ENCODE measurements at regions not wholly inside any gene's neighbourhood (a gene's known extent, or its start where the extent isn't known, plus 50 kb on each side); places are given as distances from the start of the nearest gene placed in this dataset.

DNA sequence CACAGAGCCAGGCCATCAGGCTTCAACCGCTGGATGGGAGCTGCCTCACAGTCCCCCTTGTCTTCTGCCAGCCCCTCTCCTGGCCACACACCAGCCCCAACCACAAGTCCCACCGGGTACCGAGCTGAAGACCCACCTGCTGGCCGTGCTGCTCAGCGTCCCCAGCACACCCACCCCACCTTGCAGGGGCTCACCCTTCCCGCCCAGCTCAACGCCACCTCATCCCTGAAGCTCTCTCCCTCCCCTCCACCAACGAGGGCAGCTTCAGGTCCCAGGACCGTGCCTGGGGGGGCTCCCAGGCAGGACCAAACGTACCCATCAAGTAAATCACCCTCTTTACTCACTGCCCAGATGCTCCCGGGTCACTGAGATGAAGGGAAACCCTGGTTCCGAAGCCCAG lies 141.0 kb downstream of the CRYBB2 start:
- H3K4me3 ChIP-seq (ENCODE audit: low read length) = no peak overlapping the region
- peaks cover 28% of the 10 kb centered on the region for H3K36me3 ChIP-seq (ENCODE audit: control insufficient read depth, insufficient read depth, low read length)
- no peak for DNase-seq
- WGBS (ENCODE audit: insufficient coverage, low lambda C conversion rate) = no CpG with 5 or more reads among the region's 12 CpGs
- H3K27ac ChIP-seq (ENCODE audit: low read length) = no peak overlapping the region
- H3K27me3 ChIP-seq (ENCODE audit: control insufficient read depth, insufficient read depth, low read length) = no peaks in the 10 kb centered on the region
- H3K4me1 ChIP-seq (ENCODE audit: control insufficient read depth, insufficient read depth, low read length) = peaks cover 5% of the 10 kb centered on the region
- H3K9me3 ChIP-seq (ENCODE audit: control insufficient read depth, low read depth, low read length) = no peaks in the 10 kb centered on the region

DNA sequence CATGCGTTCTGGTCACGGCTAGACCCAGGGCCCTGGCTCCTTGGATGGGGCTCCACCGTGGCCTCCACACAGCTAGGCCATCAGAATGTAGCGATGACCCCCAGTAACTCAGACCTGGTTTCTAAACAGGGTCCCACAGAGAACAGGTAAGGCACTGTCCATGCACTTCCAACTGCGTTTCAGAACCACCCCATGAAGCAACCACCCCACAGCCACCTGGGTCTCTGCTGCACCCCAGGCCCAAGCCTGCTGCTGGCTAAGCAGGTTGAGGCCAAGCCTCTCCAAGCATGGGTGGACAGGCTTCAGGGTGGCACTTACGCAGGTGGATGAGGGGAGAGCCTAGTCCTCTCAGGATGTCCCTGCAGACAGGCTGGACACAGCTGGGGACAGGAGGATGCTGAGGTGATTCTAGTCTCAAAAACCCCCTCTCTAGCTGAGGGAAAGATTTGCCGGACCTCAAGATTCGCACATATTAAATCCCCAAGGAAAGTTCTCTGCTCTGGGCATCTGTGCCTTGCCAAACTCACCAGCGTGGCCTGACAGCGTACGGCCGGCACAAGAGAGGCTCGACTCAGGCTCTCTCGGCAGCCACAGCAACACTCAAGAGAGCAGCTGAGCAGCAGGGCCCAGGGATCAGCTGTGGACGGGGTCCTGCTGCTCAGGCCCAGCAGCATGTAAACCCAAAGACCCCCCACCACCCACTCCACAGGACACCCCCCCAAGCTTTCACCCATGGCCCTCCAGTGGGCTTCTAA lies 141.6 kb downstream of the CRYBB2 start:
- DNase-seq = no peak
- H3K9me3 ChIP-seq (ENCODE audit: control insufficient read depth, low read depth, low read length) = no peaks in the 10 kb centered on the region
- no CpG with 5 or more reads among the region's 15 CpGs for WGBS (ENCODE audit: insufficient coverage, low lambda C conversion rate)
- no peak overlapping the region for H3K4me3 ChIP-seq (ENCODE audit: low read length)
- H3K4me1 ChIP-seq (ENCODE audit: control insufficient read depth, insufficient read depth, low read length) = peaks cover 5% of the 10 kb centered on the region
- H3K27ac ChIP-seq (ENCODE audit: low read length) = no peak overlapping the region
- H3K27me3 ChIP-seq (ENCODE audit: control insufficient read depth, insufficient read depth, low read length) = no peaks in the 10 kb centered on the region
- H3K36me3 ChIP-seq (ENCODE audit: control insufficient read depth, insufficient read depth, low read length) = peaks cover 28% of the 10 kb centered on the region

GRCh38 chr22:25361899-25362214 lies 142.4 kb downstream of the CRYBB2 start:
- Histone ChIP-seq H3K27me3 (ENCODE audit: control insufficient read depth, insufficient read depth, low read length) (no peaks in the 10 kb centered on the region), H3K27ac (ENCODE audit: low read length) (no peak overlapping the region), H3K4me3 (ENCODE audit: low read length) (no peak overlapping the region), H3K4me1 (ENCODE audit: control insufficient read depth, insufficient read depth, low read length) (peaks cover 5% of the 10 kb centered on the region), H3K9me3 (ENCODE audit: control insufficient read depth, low read depth, low read length) (no peaks in the 10 kb centered on the region), H3K36me3 (ENCODE audit: control insufficient read depth, insufficient read depth, low read length) (peaks cover 23% of the 10 kb centered on the region)
- DNase-seq = no peak
- WGBS (ENCODE audit: insufficient coverage, low lambda C conversion rate) = no CpG with 5 or more reads among the region's 4 CpGs

- Histone ChIP-seq H3K27me3 (ENCODE audit: control insufficient read depth, insufficient read depth, low read length) (no peaks in the 10 kb centered on the region), H3K27ac (ENCODE audit: low read length) (no peak overlapping the region), H3K9me3 (ENCODE audit: control insufficient read depth, low read depth, low read length) (no peaks in the 10 kb centered on the region), H3K4me3 (ENCODE audit: low read length) (no peak overlapping the region), H3K36me3 (ENCODE audit: control insufficient read depth, insufficient read depth, low read length) (peaks cover 19% of the 10 kb centered on the region), H3K4me1 (ENCODE audit: control insufficient read depth, insufficient read depth, low read length) (peaks cover 5% of the 10 kb centered on the region)
- no CpG with 5 or more reads among the region's 17 CpGs for WGBS (ENCODE audit: insufficient coverage, low lambda C conversion rate)
- no peak for DNase-seq
Observed at GRCh38 chr22:25362215-25362882, 142.9 kb downstream of the CRYBB2 start.

DNA sequence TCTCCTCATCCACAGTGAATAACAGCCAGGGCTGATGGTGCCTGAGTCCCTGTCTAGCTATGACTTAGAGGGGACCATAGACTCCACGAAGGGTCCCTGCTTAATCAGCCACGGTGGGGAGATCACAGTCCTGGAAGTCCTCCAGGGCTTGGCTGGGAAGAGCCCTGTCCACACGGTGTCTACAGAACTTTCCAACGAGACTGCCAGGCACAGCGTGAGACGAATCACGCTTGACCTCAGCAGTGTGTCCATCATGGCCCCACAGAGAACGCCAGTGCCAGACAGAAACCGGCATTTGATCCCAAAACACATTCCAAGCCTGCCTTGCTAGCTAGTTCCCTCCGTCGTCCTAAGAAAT lies 143.4 kb downstream of the CRYBB2 start:
- no CpG with 5 or more reads among the region's 11 CpGs for WGBS (ENCODE audit: insufficient coverage, low lambda C conversion rate)
- Histone ChIP-seq H3K36me3 (ENCODE audit: control insufficient read depth, insufficient read depth, low read length) (peaks cover 19% of the 10 kb centered on the region), H3K27ac (ENCODE audit: low read length) (no peak overlapping the region), H3K27me3 (ENCODE audit: control insufficient read depth, insufficient read depth, low read length) (no peaks in the 10 kb centered on the region), H3K4me1 (ENCODE audit: control insufficient read depth, insufficient read depth, low read length) (peaks cover 5% of the 10 kb centered on the region), H3K4me3 (ENCODE audit: low read length) (no peak overlapping the region), H3K9me3 (ENCODE audit: control insufficient read depth, low read depth, low read length) (no peaks in the 10 kb centered on the region)
- no peak for DNase-seq

DNA sequence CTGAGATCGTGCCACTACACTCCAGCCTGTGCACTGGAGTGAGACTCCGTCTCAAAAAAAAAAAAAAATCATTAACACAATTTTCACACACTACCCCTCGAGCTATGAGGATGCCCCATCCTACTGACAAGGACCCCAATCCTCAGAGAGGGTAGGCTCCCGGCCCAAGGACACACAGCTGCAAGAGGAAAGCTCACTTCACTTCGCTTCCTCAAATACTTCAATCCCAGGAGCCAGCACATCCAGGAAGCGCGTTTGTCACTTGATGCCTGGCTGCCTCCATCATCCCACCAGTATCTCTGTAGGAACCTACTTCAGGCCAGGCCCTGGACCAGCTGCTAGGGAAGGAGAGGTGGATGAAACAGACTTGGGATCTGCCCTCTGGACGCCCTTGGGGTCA lies 144.0 kb downstream of the CRYBB2 start:
- Histone ChIP-seq H3K4me3 (ENCODE audit: low read length) (no peak overlapping the region), H3K27ac (ENCODE audit: low read length) (no peak overlapping the region), H3K9me3 (ENCODE audit: control insufficient read depth, low read depth, low read length) (no peaks in the 10 kb centered on the region), H3K4me1 (ENCODE audit: control insufficient read depth, insufficient read depth, low read length) (peaks cover 5% of the 10 kb centered on the region), H3K27me3 (ENCODE audit: control insufficient read depth, insufficient read depth, low read length) (no peaks in the 10 kb centered on the region), H3K36me3 (ENCODE audit: control insufficient read depth, insufficient read depth, low read length) (peaks cover 16% of the 10 kb centered on the region)
- DNase-seq = no peak
- no CpG with 5 or more reads among the region's 8 CpGs for WGBS (ENCODE audit: insufficient coverage, low lambda C conversion rate)

DNA sequence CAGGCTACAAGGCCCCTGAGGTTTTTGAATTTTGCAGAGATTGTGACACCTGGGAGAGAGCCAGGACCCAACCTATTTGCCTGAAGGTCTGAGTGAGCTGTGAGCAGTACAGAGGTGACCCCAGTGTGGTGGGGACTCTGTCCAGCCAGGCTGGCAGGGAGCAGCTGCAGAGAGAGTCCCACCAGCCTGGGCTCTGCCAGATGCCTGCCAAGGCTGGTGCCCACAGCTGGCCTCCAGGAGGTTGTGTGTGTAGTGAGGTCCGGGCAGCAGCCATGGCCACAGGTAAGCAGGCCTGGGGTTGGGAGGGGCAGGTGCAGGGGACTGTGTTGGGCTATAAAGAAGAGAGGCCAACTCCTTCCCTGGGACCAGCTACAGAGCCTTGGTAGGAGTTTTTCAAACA lies 144.8 kb downstream of the CRYBB2 start:
- WGBS (ENCODE audit: insufficient coverage, low lambda C conversion rate) = no CpG with 5 or more reads among the region's 1 CpG

DNA sequence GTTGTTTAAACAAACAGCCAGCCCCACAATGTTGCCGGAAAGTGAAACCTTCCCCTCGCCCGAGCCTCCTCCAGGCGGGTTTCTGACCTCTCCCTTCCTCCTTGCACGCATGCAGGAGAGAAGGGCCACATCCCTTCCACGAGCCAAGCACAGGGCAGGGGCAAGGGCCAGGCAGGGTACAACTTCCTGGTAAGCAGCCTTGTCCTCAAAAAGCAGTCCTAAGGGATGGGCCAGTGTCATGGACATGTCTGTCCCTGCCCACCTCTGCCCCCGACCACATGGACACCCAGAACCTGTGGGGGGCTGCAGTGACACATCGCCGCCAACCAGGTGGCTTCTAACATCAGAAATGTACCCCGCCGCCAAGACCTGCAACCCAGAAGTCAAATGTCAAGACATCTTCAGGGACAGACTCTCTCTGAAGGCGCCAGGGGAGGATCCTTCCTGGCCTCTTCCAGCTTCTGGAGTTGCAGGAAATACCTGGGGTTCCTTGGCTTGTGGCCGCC lies 145.3 kb downstream of the CRYBB2 start:
- DNase-seq = peak in 1 of 2 donors; percentile 28
- Histone ChIP-seq H3K27me3 (ENCODE audit: control insufficient read depth, insufficient read depth, low read length) (no peaks in the 10 kb centered on the region), H3K36me3 (ENCODE audit: control insufficient read depth, insufficient read depth, low read length) (peaks cover 5% of the 10 kb centered on the region), H3K9me3 (ENCODE audit: control insufficient read depth, low read depth, low read length) (no peaks in the 10 kb centered on the region), H3K4me3 (ENCODE audit: low read length) (no peak overlapping the region), H3K27ac (ENCODE audit: low read length) (no peak overlapping the region), H3K4me1 (ENCODE audit: control insufficient read depth, insufficient read depth, low read length) (peaks cover 5% of the 10 kb centered on the region)
- WGBS (ENCODE audit: insufficient coverage, low lambda C conversion rate) = no CpG with 5 or more reads among the region's 13 CpGs

More for the DNA sequence above, 144.8 kb downstream of the CRYBB2 start:
- no peaks in the 10 kb centered on the region for H3K27me3 ChIP-seq (ENCODE audit: control insufficient read depth, insufficient read depth, low read length)
- H3K4me1 ChIP-seq (ENCODE audit: control insufficient read depth, insufficient read depth, low read length) = peaks cover 5% of the 10 kb centered on the region
- H3K4me3 ChIP-seq (ENCODE audit: low read length) = no peak overlapping the region
- no peak overlapping the region for H3K27ac ChIP-seq (ENCODE audit: low read length)
- no peaks in the 10 kb centered on the region for H3K9me3 ChIP-seq (ENCODE audit: control insufficient read depth, low read depth, low read length)
- no peak for DNase-seq
- peaks cover 10% of the 10 kb centered on the region for H3K36me3 ChIP-seq (ENCODE audit: control insufficient read depth, insufficient read depth, low read length)

GRCh38 chr22:25365491-25366261 lies 146.2 kb downstream of the CRYBB2 start:
- DNase-seq = no peak
- Histone ChIP-seq H3K27me3 (ENCODE audit: control insufficient read depth, insufficient read depth, low read length) (no peaks in the 10 kb centered on the region), H3K4me3 (ENCODE audit: low read length) (no peak overlapping the region), H3K9me3 (ENCODE audit: control insufficient read depth, low read depth, low read length) (no peaks in the 10 kb centered on the region), H3K36me3 (ENCODE audit: control insufficient read depth, insufficient read depth, low read length) (peaks cover 3% of the 10 kb centered on the region), H3K27ac (ENCODE audit: low read length) (no peak overlapping the region), H3K4me1 (ENCODE audit: control insufficient read depth, insufficient read depth, low read length) (peaks cover 5% of the 10 kb centered on the region)
- WGBS (ENCODE audit: insufficient coverage, low lambda C conversion rate) = no CpG with 5 or more reads among the region's 34 CpGs

- no CpG with 5 or more reads among the region's 10 CpGs for WGBS (ENCODE audit: insufficient coverage, low lambda C conversion rate)
Observed at GRCh38 chr22:25366408-25366807, 147.0 kb downstream of the CRYBB2 start.

More at GRCh38 chr22:25366408-25366807, 147.0 kb downstream of the CRYBB2 start:
- no peak overlapping the region for H3K4me3 ChIP-seq (ENCODE audit: low read length)
- no peaks in the 10 kb centered on the region for H3K9me3 ChIP-seq (ENCODE audit: control insufficient read depth, low read depth, low read length)
- no peaks in the 10 kb centered on the region for H3K27me3 ChIP-seq (ENCODE audit: control insufficient read depth, insufficient read depth, low read length)
- H3K27ac ChIP-seq (ENCODE audit: low read length) = no peak overlapping the region
- no peaks in the 10 kb centered on the region for H3K36me3 ChIP-seq (ENCODE audit: control insufficient read depth, insufficient read depth, low read length)
- DNase-seq = no peak
- peaks cover 5% of the 10 kb centered on the region for H3K4me1 ChIP-seq (ENCODE audit: control insufficient read depth, insufficient read depth, low read length)

All from large intestine (tissue), 3 donors.